IMR-90 (cell line): ENCODE measurements at regions not wholly inside any gene's neighbourhood (a gene's known extent, or its start where the extent isn't known, plus 50 kb on each side); places are given as distances from the start of the nearest gene placed in this dataset.

Experiments used
- BHLHE40 ChIP-seq: fragments of 150-350 bp; IDR thresholded peaks from 2 replicates; pipeline ENCODE4 v1.6.1; 2016; ENCODE audit warnings: mild to moderate bottlenecking, low read depth, low read length
- FOS ChIP-seq: fragments of 150-350 bp; IDR thresholded peaks from 2 replicates; pipeline ENCODE4 v1.6.1; 2016; ENCODE audit warnings: low read depth, low read length
- MAFK ChIP-seq: IDR thresholded peaks from 2 replicates; pipeline ENCODE4 v1.6.1; 2012; ENCODE audit warnings: low read depth, low read length, improper control_type of control experiment
- MXI1 ChIP-seq: IDR thresholded peaks from 2 replicates; pipeline ENCODE4 v1.6.1; 2012; ENCODE audit warnings: low read depth, mild to moderate bottlenecking, low read length, moderate library complexity, borderline replicate concordance
- RAD21 ChIP-seq: IDR thresholded peaks from 2 replicates; pipeline ENCODE4 v1.6.1; 2012; ENCODE audit warnings: low read length, improper control_type of control experiment
- RCOR1 ChIP-seq: IDR thresholded peaks from 2 replicates; pipeline ENCODE4 v1.6.1; 2012; ENCODE audit warnings: mild to moderate bottlenecking, low read length, improper control_type of control experiment; ENCODE audit not compliant: insufficient replicate concordance
- RFX5 ChIP-seq: IDR thresholded peaks from 2 replicates; pipeline ENCODE4 v1.8.0; 2012; ENCODE audit warnings: low read depth, mild to moderate bottlenecking, low read length, moderate library complexity
- SMC3 ChIP-seq: fragments of 150-350 bp; IDR thresholded peaks from 2 replicates; pipeline ENCODE4 v1.6.1; 2016; ENCODE audit warnings: low read depth, mild to moderate bottlenecking, antibody characterized with exemption, low read length, moderate library complexity
- TF ChIP-seq, protein P1 (sequence below): conservative IDR thresholded peaks from 2 replicates; pipeline ENCODE4 v1.5.1; 2012; ENCODE audit warnings: mild to moderate bottlenecking, low read depth, low read length, improper control_type of control experiment

DNA sequence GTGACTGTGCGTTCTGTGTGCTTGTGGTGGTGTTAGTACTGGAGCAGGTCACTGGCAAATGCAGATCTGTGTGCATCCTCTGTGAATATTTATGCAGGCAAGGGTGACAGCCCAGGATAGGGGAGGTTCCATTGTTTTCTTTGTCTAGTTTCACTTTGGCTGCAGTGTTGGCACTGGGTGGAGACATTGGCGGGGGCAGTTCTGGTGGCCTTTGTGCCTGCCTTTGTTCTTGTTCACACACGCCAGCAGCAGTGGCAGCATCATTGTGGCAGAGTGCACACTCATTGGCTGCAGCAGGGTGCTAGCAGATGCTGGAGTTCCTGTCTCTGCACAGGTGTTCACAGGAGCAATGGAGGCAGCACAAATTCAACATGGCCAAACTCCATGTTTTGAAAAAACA lies 495.3 kb downstream of the UBE2NL start:
- TF ChIP-seq RFX5 (no peak), BHLHE40 (no peak), MAFK (no peak), RAD21 (no peak), RCOR1 (no peak), FOS (no peak), SMC3 (no peak), MXI1 (no peak)
- TF ChIP-seq, protein P1, sequence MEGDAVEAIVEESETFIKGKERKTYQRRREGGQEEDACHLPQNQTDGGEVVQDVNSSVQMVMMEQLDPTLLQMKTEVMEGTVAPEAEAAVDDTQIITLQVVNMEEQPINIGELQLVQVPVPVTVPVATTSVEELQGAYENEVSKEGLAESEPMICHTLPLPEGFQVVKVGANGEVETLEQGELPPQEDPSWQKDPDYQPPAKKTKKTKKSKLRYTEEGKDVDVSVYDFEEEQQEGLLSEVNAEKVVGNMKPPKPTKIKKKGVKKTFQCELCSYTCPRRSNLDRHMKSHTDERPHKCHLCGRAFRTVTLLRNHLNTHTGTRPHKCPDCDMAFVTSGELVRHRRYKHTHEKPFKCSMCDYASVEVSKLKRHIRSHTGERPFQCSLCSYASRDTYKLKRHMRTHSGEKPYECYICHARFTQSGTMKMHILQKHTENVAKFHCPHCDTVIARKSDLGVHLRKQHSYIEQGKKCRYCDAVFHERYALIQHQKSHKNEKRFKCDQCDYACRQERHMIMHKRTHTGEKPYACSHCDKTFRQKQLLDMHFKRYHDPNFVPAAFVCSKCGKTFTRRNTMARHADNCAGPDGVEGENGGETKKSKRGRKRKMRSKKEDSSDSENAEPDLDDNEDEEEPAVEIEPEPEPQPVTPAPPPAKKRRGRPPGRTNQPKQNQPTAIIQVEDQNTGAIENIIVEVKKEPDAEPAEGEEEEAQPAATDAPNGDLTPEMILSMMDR = no peak
